Right lobe of liver (tissue), 6 donors: ENCODE measurements at regions not wholly inside any gene's neighbourhood (a gene's known extent, or its start where the extent isn't known, plus 50 kb on each side); places are given as distances from the start of the nearest gene placed in this dataset.
A peak's percentile ranks its signal among the peaks of the same experiment; 100 is the strongest.

ENCODE experiments used
- ATAC-seq, 4 donors: fragments of 200-7000 bp; cut with Tn5 transposase; one replicate each; pipeline ENCODE4 v1.9.1; 2020; ENCODE audit warnings: mild to moderate bottlenecking in 4 of 4, moderate library complexity in 4 of 4
- DNase-seq, 3 donors: peaks; one replicate each; pipeline ENCODE4 v3.0.0-alpha.2; 2020
- H3K27ac ChIP-seq, 3 donors: fragments of 200-600 bp; one replicate each; pipeline ENCODE4 v1.8.0; 2022
- H3K27me3 ChIP-seq, 2 donors: fragments of 200-600 bp; one replicate each; pipeline ENCODE4 v1.8.0; 2022
- H3K36me3 ChIP-seq, 4 donors: fragments of 200-600 bp; sonication (generic) in 1 of 4; one replicate each; pipeline versions ENCODE4 v1.5.1 to v1.8.0; 2017 to 2022; ENCODE audit warnings: control low read depth in 1 of 4
- H3K4me1 ChIP-seq, 4 donors: fragments of 200-600 bp; sonication (generic) in 1 of 4; one replicate each; pipeline versions ENCODE4 v1.5.1 to v1.8.0; 2017 to 2022; ENCODE audit warnings: control low read depth in 1 of 4
- H3K4me3 ChIP-seq, 3 donors: fragments of 200-600 bp; one replicate each; pipeline ENCODE4 v1.8.0; 2022
- H3K9me3 ChIP-seq, 4 donors: fragments of 200-600 bp; sonication (generic) in 1 of 4; one replicate each; pipeline versions ENCODE4 v1.5.1 to v1.8.0; 2017 to 2022; ENCODE audit warnings: control low read depth in 1 of 4
- POLR2A ChIP-seq: fragments of 450-650 bp; IDR thresholded peaks from one replicate; pipeline ENCODE4 v1.6.1; 2017; ENCODE audit warnings: antibody characterized with exemption, mild to moderate bottlenecking
- WGBS: methylation state at CpG from one replicate; pipeline ENCODE4 v1.1.6; 2018; ENCODE audit warnings: low coverage, low lambda C conversion rate; ENCODE audit not compliant: insufficient coverage; ENCODE audit errors: missing lambda C conversion rate; 5-methylcytosine and 5-hydroxymethylcytosine counted together
- intact Hi-C, 2 donors: fragments of 100-400 bp; cut with DNase I; formaldehyde crosslinking; loops; one replicate each; pipeline versions ENCODE4 v1.11.2 to v1.14.1; 2022
- TF ChIP-seq, protein P1 (sequence below), 4 donors: fragments of 200-600 bp in 3 of 4; fragments of 450-650 bp in 1 of 4; IDR thresholded peaks; one replicate each; pipeline versions ENCODE4 v1.5.1 to v1.8.0; 2016 to 2022; ENCODE audit warnings: antibody characterized with exemption in 4 of 4, mild to moderate bottlenecking in 2 of 4
- donor health status: DM: no; HTN: yes; CAD: no.
- donor health status: DM: no; HTN: no; CAD: no.
- donor health status: DM: no; HTN: no; CAD: no.
- donor health status: DM: no; HTN: yes; CAD: no.
- donor health status: DM: no; HTN: yes; CAD: no.

DNA sequence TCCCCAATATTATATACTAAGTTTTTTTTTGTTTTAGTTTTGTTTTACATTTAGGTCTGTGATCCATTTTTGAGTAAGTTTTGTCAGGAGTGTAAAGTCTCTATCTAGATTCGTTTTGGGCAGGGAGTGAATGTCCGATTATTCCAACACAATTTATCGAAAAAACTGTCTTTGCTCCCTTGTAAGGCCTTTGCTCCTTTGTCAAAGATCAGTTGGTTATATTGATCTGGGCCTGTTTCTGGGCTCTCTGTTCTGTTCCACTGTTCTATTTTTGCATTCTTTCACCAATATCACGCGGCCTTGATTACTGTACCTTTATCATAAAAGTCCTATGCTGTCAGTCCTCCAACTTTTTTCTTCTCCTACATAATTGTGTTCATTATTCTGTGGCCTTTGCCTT, 276.5 kb upstream of the ZC3H15 start:
- Histone ChIP-seq H3K9me3 (no peaks in the 10 kb centered on the region), H3K4me1 (no peaks in the 10 kb centered on the region), H3K27me3 (no peaks in the 10 kb centered on the region), H3K36me3 (no peaks in the 10 kb centered on the region), H3K4me3 (no peak overlapping the region), H3K27ac (peak overlapping the region in 1 of 3 donors; percentile 34)
- ATAC-seq (peak; percentile 73 to 79 (median 76)), DNase-seq (no peak)
- WGBS: 33% methylated on average over 5 of the region's 5 CpGs
- TF ChIP-seq, protein P1, sequence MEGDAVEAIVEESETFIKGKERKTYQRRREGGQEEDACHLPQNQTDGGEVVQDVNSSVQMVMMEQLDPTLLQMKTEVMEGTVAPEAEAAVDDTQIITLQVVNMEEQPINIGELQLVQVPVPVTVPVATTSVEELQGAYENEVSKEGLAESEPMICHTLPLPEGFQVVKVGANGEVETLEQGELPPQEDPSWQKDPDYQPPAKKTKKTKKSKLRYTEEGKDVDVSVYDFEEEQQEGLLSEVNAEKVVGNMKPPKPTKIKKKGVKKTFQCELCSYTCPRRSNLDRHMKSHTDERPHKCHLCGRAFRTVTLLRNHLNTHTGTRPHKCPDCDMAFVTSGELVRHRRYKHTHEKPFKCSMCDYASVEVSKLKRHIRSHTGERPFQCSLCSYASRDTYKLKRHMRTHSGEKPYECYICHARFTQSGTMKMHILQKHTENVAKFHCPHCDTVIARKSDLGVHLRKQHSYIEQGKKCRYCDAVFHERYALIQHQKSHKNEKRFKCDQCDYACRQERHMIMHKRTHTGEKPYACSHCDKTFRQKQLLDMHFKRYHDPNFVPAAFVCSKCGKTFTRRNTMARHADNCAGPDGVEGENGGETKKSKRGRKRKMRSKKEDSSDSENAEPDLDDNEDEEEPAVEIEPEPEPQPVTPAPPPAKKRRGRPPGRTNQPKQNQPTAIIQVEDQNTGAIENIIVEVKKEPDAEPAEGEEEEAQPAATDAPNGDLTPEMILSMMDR (IDR thresholded peaks at IDR 0.05): no peak
- intact Hi-C loops: no loop called here

DNA sequence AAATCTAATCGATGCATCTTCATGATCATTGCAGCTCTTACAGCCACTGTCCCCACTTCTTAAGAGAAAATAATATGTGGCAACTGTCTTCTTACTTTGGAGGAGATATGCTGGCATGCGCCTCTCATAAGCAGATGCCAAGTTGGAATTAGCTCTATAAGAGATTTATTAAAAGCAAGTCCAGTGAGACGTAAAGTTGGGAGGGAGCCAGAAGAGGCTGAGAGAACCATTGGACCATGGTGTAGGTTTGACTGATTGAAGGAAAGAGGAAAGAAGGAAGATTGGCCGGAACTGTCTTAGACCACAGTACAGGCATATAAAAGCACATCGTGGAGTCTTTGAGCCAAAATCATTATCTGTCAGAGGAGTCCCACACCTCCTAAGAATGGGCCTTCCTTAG, 265.7 kb upstream of the ZC3H15 start:
- no peak overlapping the region for H3K27ac ChIP-seq
- no peak for TF ChIP-seq POLR2A
- TF ChIP-seq, protein P1 (IDR thresholded peaks at IDR 0.05): no peak
- no peak for DNase-seq
- no peaks in the 10 kb centered on the region for H3K4me1 ChIP-seq
- no peak overlapping the region for H3K4me3 ChIP-seq
- no peaks in the 10 kb centered on the region for H3K9me3 ChIP-seq
- no peak for ATAC-seq
- intact Hi-C loops: no loop called here
- no peaks in the 10 kb centered on the region for H3K36me3 ChIP-seq
- 81% methylated on average over 5 of the region's 5 CpGs for WGBS
- no peaks in the 10 kb centered on the region for H3K27me3 ChIP-seq

DNA sequence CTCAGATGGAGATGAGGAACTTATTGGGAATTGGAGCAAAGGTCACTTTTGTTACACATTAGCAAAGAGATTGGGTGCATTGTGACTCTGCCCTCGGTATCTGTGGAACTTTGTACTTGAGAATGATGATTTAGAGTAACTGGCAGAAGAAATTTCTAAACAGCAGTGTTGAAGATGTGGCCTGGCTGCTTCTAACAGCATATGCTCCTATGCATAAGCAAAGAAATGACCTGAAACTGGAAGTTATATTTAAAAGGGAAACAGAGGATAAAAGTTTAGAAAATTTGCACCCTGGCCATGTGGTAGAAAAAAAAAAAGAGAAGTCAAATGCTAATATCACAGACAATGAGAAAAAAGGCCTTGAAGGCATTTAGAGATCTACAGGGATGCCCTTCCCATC, 256.8 kb upstream of the ZC3H15 start:
- no peak overlapping the region for H3K4me3 ChIP-seq
- DNase-seq (no peak), ATAC-seq (no peak)
- no peaks in the 10 kb centered on the region for H3K36me3 ChIP-seq
- WGBS: 11% methylated on average over 1 of the region's 1 CpG
- H3K27me3 ChIP-seq: no peaks in the 10 kb centered on the region
- no peak overlapping the region for H3K27ac ChIP-seq
- H3K9me3 ChIP-seq: peaks cover 0 to 10% (median 0%) of the 10 kb centered on the region in 4 donors
- no peaks in the 10 kb centered on the region for H3K4me1 ChIP-seq
- TF ChIP-seq, protein P1 (IDR thresholded peaks at IDR 0.05): no peak
- TF ChIP-seq POLR2A: no peak
- intact Hi-C loops: no loop called here

DNA sequence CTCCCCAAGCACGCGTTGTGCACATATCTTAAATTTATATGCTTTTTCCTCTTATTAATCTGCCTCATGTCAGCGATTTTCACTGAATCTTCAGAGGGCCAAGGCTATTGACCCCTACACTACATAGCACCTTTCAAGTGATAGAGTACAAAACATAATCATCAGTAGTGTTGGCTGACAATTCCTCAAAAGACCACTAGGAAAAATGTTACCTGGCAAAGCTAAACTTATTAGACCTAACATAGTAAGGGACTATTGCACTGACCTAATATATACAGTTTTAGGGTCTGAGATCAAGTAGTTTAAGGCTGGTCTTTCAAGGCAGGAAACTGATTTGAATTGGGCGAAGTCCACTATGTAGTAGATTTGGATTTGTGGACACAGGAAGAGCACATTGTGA, 244.2 kb upstream of the ZC3H15 start:
- intact Hi-C loops: no loop called here

More for the DNA sequence above, 244.2 kb upstream of the ZC3H15 start:
- Histone ChIP-seq H3K36me3 (no peaks in the 10 kb centered on the region), H3K27me3 (no peaks in the 10 kb centered on the region), H3K9me3 (no peaks in the 10 kb centered on the region), H3K27ac (no peak overlapping the region), H3K4me1 (no peaks in the 10 kb centered on the region), H3K4me3 (no peak overlapping the region)
- 95% methylated on average over 4 of the region's 4 CpGs for WGBS
- TF ChIP-seq POLR2A: no peak
- TF ChIP-seq, protein P1 (IDR thresholded peaks at IDR 0.05): no peak
- ATAC-seq (no peak), DNase-seq (no peak)
